Mucosa of stomach (tissue), 1 donor: ENCODE measurements at regions not wholly inside any gene's neighbourhood (a gene's known extent, or its start where the extent isn't known, plus 50 kb on each side); places are given as distances from the start of the nearest gene placed in this dataset.
"Not testable (repeated sequence)": the region's sequence is repeated elsewhere in the genome, so short reads cannot be mapped to it uniquely, and the experiment has no call there.

Source experiments
- H3K27me3 ChIP-seq: one replicate; pipeline ENCODE4 v1.7.0; 2013; ENCODE audit warnings: mild to moderate bottlenecking, low read length; ENCODE audit not compliant: control insufficient read depth, insufficient read depth
- H3K36me3 ChIP-seq: one replicate; pipeline ENCODE4 v1.7.0; 2013; ENCODE audit warnings: low read length; ENCODE audit not compliant: control insufficient read depth, insufficient read depth
- H3K4me1 ChIP-seq: one replicate; pipeline ENCODE4 v1.7.0; 2013; ENCODE audit warnings: mild to moderate bottlenecking, low read length; ENCODE audit not compliant: control insufficient read depth, insufficient read depth
- H3K4me3 ChIP-seq: one replicate; pipeline ENCODE4 v1.7.0; 2013; ENCODE audit warnings: low read length
- H3K9ac ChIP-seq: one replicate; pipeline ENCODE4 v1.7.0; 2013; ENCODE audit warnings: mild to moderate bottlenecking, low read length, moderate library complexity
- H3K9me3 ChIP-seq: one replicate; pipeline ENCODE4 v1.7.0; 2013; ENCODE audit warnings: mild to moderate bottlenecking, low read length, moderate library complexity; ENCODE audit not compliant: control insufficient read depth
- donor health status: Pancreatic carcinoma.

DNA sequence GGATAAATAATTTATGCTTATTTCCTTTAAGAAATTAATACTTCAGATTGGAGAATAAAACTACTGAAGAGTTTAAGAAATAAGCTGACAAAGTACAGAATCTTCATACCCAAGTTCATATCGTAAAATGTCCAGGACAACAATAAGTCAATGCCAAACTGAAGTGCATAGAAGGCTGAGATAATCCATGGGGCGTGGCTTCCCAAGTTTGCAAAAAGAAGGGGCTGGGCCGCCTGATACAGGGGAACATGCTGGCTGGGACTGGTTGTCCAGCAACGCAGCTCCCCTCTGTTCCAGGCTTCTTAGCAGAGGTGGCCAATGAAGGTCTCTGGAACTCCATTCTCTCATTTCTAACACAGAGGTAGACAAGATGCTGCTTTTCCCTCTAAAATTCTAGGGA lies 189.5 kb upstream of the SPOPL start:
- H3K27me3 ChIP-seq = no peaks in the 10 kb centered on the region
- no peaks in the 10 kb centered on the region for H3K9me3 ChIP-seq
- no peak overlapping the region for H3K9ac ChIP-seq
- H3K36me3 ChIP-seq = no peaks in the 10 kb centered on the region
- no peaks in the 10 kb centered on the region for H3K4me1 ChIP-seq
- no peak overlapping the region for H3K4me3 ChIP-seq

DNA sequence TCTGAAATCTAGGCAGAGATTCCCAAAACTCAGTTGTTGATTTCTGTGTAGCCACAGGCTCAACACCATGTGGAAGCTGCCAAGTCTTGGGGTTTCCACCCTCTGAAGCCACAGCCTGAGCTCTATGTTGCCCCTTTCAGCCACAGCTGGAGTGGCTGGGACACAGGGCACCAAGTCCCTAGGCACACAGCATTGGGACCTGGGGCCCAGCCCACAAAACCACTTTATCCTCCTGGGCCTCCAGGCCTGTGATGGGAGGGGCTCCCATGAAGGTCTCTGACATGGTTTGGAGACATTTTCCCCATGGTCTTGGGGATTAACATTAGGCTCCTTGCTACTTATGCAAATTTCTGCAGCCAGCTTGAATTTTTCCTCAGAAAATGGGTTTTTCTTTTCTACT lies 186.0 kb upstream of the SPOPL start:
- not testable (repeated sequence) for H3K4me1 ChIP-seq, H3K27me3 ChIP-seq, H3K9ac ChIP-seq, H3K36me3 ChIP-seq, H3K9me3 ChIP-seq, H3K4me3 ChIP-seq

DNA sequence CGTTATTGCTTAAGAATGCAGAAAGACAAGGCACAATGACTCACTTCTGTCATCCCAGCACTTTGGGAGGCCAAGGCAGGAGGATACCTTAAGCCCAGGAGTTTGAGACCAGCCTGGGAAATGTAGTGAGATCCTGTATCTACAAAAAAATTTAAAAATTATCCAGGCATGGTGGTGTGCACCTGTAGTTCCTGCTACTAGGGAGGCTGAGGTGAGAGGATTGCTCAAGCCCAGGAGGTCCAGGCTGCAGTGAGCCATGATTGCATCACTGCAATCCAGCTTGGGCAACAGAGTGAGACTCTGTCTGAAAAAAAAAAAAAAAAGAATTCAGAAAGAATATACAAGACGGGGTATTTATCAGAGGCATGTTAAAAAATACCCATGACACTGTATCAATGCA lies 182.0 kb upstream of the SPOPL start:
- H3K4me1 ChIP-seq = no peaks in the 10 kb centered on the region
- H3K9ac ChIP-seq = no peak overlapping the region
- H3K4me3 ChIP-seq = no peak overlapping the region
- no peaks in the 10 kb centered on the region for H3K27me3 ChIP-seq
- H3K36me3 ChIP-seq = no peaks in the 10 kb centered on the region
- H3K9me3 ChIP-seq = no peaks in the 10 kb centered on the region

DNA sequence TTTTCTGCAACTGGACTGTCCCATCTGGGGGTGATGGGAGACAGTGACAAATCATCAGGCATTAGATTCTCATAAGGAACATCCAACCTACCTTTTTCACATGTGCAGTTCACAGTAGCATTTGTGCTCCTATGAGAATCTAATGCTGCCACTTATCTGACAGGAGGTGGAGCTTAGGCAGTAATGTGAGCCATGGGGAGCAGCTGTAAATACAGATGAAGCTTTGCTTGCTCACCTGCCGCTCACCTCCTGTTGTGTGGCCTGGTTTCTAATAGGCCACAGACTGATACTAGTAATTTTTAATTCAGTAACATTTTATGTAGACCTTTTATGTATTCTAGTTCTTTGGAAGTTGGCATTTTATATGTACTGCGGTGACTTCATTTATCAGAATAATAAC lies 180.1 kb upstream of the SPOPL start:
- Histone ChIP-seq H3K27me3 (no peaks in the 10 kb centered on the region), H3K9ac (no peak overlapping the region), H3K4me3 (no peak overlapping the region), H3K9me3 (no peaks in the 10 kb centered on the region), H3K36me3 (no peaks in the 10 kb centered on the region), H3K4me1 (no peaks in the 10 kb centered on the region)

DNA sequence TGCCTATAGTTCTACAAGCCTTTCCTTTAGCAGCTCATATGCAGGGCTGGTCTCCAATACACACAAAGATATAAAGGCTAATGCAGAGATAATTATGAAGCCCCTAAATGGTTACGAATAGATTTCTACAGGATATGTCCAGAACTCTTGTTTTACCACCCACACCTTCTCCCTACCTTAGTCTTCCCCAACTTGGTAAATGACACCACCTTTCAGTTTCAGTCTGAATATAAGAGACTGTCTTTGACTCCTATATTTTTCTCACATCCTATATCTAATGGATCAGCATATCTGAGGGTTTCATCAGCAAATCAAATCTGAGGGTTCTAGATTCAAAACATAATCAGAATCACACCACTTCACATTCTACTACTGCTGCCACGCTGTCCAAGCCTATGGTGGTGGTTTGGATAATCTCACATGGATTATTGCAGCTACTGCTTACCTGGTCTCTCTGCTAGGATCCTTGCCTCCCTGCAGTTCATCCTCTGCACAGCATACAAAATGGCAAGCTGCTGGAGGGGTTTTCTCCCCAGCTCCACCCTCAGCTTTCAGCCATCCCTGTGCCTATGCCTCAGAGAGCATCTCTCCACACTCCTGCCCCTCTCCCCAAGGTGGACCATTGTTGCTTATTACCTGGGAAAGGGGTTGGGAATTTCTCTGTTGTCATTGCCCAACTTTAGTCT lies 178.0 kb upstream of the SPOPL start:
- H3K4me3 ChIP-seq = no peak overlapping the region
- no peaks in the 10 kb centered on the region for H3K9me3 ChIP-seq
- no peaks in the 10 kb centered on the region for H3K36me3 ChIP-seq
- no peak overlapping the region for H3K9ac ChIP-seq
- H3K27me3 ChIP-seq = no peaks in the 10 kb centered on the region
- no peaks in the 10 kb centered on the region for H3K4me1 ChIP-seq

DNA sequence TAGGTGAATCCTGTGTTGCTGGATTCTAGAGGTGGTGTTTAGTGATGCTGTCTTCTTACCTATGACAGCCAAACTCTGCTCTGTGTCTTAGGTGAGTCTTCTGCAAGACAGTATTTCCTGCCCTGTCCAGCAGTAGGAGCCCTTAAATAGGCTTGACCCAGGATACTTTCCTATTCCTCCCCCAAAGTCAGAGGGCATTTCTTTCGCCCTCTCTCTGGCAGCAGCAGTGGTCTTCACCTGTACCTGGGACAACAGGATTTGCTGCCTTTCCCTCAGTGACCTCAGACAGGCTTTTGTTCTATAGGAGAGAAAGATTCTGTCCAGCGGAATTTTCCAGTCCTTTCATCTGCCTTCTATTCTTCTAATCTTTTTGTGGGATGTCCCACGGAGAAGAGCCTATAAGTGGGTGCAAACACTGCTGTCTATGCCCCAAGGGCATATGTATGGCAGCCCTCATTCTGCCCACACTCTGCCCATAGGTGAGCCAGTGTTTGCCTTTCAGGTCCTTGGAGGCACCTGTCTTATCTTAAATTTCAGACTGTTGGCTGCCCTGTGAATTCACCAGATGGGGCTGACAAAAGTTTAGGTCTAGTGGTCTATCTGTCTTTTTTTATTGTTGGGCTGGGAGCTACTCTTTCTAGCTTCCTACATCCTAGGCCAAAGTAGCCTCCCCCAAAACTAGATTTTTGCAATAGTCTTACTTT lies 177.3 kb upstream of the SPOPL start:
- H3K4me1 ChIP-seq = no peaks in the 10 kb centered on the region
- H3K4me3 ChIP-seq = no peak overlapping the region
- H3K9me3 ChIP-seq = no peaks in the 10 kb centered on the region
- H3K9ac ChIP-seq = no peak overlapping the region
- no peaks in the 10 kb centered on the region for H3K27me3 ChIP-seq
- H3K36me3 ChIP-seq = no peaks in the 10 kb centered on the region

DNA sequence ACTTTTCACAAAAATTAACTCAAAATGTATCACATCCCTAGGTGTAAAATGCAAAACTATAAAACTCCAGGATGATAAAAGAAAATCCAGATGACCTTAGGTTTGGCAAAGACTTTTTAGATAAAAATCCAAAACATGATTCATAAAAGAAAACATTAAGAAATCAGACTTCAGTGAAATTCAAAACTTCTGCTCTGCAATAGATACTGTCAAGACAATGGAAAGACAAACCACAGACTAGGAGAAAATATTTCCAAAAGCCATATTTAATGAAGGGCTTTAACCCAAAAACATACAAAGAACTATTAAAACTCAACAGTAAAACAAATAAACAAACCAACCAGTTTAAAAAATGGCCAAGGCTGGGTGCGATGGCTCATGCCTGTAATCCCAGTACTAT lies 173.6 kb upstream of the SPOPL start:
- H3K36me3 ChIP-seq = no peaks in the 10 kb centered on the region
- H3K4me3 ChIP-seq = no peak overlapping the region
- no peaks in the 10 kb centered on the region for H3K4me1 ChIP-seq
- H3K9ac ChIP-seq = no peak overlapping the region
- no peaks in the 10 kb centered on the region for H3K27me3 ChIP-seq
- H3K9me3 ChIP-seq = no peaks in the 10 kb centered on the region

DNA sequence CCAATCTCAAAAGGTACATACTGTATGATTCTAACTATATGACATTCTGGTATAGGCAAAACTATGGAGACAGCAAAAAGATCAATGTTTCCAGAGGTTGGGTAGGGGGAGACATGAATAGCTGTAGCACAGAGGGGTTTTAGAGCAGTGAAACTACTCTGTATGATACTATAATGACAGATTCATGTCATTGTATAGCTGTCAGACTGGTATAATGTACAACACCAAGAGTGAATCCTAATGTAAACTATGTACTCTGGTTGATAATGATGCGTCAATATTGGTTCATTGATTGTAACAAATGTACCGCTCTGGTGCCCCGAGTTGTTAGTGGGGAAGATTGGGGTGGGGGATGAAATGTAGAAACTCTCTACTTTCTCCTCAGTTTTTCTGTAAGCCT lies 172.4 kb upstream of the SPOPL start:
- Histone ChIP-seq H3K36me3 (no peaks in the 10 kb centered on the region), H3K9ac (no peak overlapping the region), H3K4me3 (no peak overlapping the region), H3K9me3 (no peaks in the 10 kb centered on the region), H3K4me1 (peaks cover 3% of the 10 kb centered on the region), H3K27me3 (no peaks in the 10 kb centered on the region)

DNA sequence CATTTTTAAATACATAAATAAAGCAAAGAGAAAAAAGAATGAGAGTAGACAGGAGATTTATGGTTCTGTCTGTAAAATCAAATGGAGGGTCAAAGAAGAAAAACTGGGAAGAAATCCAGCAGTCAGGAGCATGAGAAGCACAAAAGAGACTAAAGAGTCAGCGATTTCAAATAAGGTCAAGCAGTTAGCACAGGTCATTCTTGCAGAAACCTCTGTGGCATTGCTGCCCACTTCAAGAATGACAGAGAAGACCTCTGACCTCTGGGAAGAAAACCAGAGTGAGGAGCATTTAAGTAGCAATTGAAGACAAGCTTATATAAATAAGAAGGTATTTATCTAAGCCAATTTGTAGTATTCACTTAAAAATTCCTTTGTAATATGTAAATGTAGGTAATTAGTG lies 172.0 kb upstream of the SPOPL start:
- Histone ChIP-seq H3K4me3 (no peak overlapping the region), H3K9ac (no peak overlapping the region), H3K27me3 (no peaks in the 10 kb centered on the region), H3K9me3 (no peaks in the 10 kb centered on the region), H3K36me3 (no peaks in the 10 kb centered on the region), H3K4me1 (peaks cover 7% of the 10 kb centered on the region)

DNA sequence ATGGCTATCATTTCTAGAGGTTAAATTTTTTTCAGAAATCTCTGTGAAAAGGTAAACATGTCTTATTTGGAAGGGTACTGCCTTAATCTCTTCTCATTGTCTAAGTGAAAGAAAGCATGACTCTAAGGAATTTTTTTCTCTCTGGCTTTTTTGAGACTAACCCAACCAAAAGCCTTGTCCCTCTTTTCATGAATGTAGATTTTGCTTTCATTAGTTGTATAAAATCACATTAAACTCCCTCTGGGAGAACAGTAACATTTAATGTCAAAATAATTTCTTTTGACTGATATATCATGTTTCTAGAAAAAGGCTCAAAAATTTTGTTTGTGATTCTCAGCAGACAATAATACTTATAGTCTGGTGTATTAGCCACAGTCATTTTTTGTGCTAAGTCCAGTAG lies 168.4 kb upstream of the SPOPL start:
- Histone ChIP-seq H3K36me3 (no peaks in the 10 kb centered on the region), H3K9me3 (no peaks in the 10 kb centered on the region), H3K27me3 (no peaks in the 10 kb centered on the region), H3K9ac (no peak overlapping the region), H3K4me3 (no peak overlapping the region), H3K4me1 (peaks cover 13% of the 10 kb centered on the region)

DNA sequence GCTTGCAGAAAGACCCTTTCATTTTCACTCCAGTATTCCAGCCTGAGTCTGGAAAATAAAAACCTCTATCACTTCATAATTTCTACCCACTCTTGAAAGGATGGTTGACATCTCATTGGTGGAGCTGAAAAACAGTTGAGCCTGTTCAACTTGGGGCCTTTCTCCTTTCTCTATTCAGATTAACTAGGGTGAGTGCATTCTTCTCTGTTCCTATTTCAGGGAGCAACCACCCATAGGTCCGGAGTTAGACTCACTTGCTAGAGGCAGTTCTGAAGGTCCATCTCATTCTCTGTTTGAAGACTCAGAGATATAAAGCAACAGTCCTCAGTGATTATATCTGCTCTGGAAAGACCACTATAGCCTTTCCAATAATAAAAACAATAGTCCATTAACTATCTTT lies 167.9 kb upstream of the SPOPL start:
- Histone ChIP-seq H3K27me3 (no peaks in the 10 kb centered on the region), H3K9me3 (no peaks in the 10 kb centered on the region), H3K4me1 (peaks cover 13% of the 10 kb centered on the region), H3K36me3 (no peaks in the 10 kb centered on the region), H3K4me3 (no peak overlapping the region), H3K9ac (no peak overlapping the region)

DNA sequence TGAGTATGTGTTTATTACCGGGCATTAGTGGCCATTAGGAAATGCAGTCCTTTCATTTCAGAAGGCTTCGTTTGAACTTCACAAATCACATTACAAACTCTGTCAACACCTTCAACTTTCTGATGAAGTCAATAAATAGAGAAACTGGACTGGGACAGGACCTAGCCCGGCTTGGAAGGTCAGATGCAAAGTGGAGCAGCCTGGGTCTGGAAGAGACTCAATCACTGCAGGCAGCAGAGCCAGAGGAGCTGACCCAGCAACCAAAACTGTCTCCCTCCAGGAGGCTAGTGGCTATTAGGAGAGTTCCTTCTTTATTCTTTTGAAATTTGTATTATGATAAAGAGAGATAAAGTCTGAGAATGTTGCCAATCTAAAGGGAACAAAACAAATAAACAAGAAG lies 167.2 kb upstream of the SPOPL start:
- Histone ChIP-seq H3K9ac (no peak overlapping the region), H3K9me3 (no peaks in the 10 kb centered on the region), H3K27me3 (no peaks in the 10 kb centered on the region), H3K4me1 (peaks cover 13% of the 10 kb centered on the region), H3K4me3 (no peak overlapping the region), H3K36me3 (no peaks in the 10 kb centered on the region)
